NCI-H460 (cell line): ENCODE measurements at regions not wholly inside any gene's neighbourhood (a gene's known extent, or its start where the extent isn't known, plus 50 kb on each side); places are given as distances from the start of the nearest gene placed in this dataset.

Experiments
- DNase-seq: peaks from one replicate; pipeline ENCODE4 v3.0.0-alpha.2; 2016; ENCODE audit warnings: low read depth; ENCODE audit errors: extremely low read depth

DNA sequence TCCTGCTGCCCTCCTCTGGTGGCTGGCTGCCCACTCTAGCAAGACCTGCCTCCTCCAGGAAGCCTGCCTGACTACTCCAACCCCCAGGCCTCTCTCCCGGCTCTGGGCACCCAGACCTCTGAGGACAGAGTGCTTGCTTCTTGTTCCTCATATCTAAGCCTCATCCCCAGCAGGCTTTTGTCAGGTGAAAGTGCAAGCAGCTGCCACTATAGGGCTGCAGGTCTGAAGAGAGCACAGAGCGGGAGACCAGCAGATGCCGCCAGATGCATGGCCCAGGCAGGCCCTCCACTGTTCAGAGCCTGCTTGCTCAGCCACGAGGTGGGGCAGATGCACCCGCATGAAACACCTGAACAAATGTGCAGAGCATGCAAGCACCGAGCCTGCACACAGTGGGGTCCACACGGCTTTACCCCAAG lies 73.0 kb downstream of the SERPINA3 start:
- DNase-seq: no peak

DNA sequence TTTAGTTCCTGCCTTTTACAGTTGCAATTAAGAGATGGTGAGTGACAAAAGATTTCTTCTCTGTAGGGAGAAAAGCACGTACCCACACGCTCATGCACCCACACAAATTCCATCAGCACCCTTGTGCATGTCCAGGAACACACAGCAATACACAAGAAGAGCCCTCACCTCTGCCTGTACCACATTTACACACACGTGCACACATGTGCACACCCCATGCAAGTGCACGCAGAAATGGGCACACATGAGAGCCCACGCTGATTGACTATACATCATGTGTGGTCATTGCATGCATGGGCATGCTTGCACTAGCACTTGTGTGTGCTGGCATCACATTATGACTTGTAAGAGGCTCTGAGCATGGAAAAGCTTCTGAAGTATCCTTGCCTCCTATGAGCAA lies 70.5 kb downstream of the SERPINA3 start:
- no peak for DNase-seq

DNA sequence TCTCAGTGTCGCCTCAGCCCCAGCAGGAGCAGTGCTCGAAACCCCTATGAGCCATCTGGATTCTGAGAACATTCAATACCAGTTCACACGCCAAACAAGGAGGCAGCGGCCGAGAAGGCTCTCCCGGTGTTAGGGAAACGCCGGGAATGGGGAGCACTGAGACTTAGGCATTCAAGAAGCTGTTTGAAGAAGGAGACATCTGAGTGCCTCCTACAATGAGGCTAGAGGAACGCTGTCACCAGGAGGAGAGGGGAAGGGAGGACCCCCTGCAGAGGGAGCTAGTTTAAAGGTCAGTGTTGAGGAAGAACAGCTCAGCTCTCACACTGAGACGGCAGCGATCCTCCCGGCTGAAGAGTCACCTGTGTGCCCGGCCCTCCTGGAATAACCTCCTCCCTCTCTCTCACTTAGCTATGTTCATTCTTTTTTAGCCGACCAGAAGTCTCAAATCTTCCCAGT lies 69.9 kb downstream of the SERPINA3 start:
- DNase-seq: no peak

DNA sequence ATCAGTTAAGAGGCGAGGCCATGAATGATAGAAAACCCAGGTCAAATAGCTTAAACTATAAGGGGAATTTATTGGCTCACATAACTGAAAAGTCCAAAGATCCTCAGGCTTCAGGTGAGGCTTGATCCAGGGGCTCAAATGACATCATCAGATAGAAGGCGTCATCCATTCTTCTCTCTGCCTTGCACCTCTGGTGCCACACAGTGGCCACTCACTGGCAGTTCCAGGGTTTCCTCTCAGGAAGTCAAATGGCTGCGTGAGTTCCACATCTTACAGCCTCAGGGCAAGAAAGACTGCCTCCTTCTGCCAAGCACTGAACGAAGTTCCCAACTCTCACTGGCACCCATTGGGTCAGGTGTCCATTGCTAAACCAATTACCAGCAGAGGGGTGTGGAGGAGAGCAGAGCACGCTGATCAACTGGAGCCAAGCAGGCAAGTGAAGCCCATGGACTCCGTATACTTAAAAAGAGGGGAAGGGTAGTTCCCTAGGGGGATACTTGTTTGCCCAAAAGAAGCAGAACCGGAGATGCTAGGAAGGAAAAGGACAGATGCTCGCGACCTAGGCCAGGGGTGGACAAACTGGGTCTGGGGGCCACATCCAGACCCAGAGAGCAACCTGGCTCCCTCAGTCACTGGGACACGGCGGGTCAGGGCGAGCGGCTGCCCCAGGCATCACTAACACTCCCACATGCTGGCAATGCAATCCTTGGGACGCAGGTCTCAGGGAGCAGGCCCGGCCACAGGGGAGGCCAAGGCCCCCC lies 69.3 kb downstream of the SERPINA3 start:
- DNase-seq: peak; percentile 38

DNA sequence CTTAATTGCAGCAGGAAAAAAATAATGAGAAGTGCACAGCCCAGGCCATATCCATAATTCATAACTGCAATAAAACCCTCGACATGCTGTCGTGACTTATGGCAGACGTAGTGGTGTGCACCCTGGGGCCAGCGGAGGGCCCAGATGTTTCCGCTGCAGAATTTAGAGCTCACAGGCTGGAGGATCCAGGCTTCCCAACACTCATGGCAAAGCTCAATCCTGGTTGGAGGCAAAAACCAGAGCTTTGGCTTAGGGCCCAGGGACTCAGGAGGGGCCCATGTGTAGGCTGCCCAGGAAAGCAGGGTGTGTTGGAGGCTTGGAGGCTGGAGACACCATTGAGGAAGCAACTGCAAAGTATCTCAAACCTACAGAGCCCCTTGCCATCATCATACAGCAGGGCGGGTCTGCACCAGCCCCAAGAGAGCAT lies 68.7 kb downstream of the SERPINA3 start:
- DNase-seq: no peak

DNA sequence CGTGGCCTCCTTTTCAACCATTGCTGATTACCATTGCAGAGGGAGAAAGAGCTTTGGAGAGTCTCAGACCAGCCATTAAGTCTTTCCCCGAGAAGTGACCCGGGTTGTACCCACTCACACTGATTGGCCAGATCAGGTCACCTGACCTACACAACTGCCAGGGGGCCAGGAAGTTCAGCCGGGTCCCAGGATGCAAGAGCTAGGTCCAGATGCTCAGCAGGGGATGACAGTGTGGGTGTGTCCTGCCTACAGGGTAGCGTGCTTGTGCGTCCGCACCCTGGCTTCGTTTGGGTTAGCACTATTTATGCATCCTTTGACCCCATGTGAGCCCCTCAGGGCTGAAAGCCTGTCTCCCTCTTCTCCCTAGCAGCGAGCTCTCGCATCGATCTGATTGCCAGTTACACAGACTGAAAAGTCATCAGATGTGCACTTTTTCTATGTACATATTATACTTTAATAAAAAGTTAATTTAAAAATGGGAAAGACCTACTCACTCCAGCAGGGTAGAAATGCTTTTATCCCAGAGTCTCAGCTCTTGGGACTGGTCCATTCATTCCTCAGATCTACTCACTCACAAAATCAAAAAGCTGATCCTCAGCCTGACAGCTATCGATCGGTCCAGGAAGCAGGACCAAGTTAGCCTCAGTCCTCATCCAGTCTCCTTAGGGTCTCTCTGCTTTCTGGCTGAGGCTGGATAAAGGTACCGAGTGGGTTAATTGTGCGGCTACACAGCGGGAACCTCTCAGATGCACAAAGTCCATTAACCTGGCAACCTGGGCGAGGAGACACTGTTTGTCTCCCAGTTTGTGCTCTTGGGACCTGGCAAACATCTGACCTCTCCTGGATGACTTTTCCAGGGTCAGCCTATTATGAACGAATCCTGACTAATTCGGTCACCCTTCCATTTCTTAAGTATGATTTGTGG lies 68.0 kb downstream of the SERPINA3 start:
- DNase-seq: no peak

DNA sequence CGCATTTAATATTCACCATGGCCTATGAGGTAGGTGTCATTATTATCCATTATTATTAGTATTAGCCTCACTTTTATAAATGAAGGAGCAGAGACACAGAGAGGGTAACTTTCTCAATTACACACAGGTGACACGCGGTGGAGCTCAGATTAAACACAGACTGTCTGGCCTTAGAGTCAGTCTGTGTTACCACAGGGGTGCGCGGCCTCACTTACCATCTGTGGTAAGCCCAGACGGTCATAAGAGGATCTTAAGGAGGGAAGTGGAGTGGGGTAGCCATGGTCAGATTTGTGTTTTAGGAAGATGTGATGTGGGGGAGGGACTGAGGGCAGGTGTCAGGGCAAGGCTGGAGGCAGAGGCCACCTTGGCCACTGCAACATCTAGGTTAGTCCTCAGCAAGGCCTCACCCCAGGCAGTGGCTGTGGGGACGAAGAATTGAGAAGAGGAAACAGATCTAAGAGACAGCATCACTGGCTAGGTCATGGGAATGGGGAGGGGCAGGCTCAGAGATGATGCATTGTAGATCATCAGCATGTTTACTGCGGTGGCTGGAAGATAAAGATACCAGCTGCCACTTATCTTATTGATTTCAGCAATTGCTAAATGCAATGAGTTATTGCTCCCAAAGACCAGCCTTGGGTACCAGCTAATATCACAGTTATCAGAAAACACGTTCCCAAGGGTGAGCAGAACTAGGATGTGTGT lies 67.1 kb downstream of the SERPINA3 start:
- no peak for DNase-seq

DNA sequence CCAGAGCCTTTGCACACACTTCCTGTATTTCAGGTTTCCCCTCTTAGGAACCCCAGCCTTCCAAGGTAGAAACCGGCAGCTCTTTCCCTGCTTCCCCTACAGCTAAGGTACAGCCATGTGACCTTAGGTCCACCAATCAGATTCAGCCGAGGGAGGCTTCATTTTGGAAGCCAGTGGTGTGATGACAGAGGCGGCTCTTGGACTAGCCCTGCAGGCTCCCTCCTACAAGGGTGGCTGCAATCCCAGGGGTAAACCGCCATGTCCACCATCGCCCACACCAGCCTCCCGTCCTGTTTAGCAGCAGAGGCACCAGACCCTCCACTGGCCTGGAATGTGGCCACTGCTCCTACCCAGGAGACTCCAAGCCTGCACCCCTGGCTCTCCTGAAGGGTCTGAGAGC lies 65.6 kb downstream of the SERPINA3 start:
- DNase-seq: no peak

DNA sequence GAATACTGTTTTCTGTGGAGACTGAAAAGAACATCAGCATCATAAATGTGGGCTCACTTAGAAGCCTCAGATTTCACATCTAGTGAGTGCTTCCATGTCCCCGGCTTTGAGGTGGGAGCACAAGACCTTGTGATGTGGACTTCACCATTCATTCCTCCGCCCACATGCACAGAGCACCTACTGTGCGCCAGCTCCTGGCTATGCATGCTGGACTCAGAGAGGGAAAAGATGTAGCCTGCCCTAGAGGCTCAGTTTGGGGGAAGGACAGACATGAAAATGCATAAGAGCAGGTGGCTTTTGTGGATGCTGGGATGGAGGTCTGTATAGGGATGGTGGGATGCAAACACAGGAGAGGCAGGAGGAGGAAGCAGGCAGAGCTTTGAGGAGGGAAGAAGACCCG lies 65.0 kb downstream of the SERPINA3 start:
- DNase-seq: no peak

DNA sequence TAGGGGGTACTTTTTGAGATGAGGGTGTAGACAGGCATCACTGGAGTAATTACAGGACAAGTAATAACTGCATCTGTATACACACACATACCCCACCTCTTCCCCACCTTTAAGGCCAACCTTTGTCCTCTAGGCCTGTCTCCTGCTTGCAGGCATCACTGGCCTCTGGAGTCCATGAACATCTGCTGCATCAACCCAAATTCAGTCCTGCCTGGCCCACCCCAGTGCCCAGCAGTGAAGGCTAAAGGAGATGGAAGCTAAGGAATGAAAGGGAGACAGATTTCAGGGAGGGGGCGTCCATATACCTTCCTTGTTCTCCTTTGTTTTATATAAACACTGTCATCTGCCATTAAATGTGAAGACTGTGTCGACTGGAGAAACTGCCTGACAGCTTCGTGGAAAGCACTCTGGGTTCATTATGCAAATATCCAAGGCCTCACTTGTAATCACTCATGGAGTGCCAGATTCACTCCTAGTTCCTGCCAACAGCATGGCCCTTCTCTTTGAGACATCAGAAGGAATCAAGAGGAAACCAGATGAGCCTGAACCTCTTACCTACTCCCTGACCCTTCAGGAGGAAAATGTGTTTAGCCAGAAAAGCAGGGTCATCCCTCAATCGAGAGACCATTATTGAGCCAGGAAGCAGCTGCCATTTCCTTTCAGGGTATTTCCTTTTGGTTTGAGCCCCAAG lies 64.4 kb downstream of the SERPINA3 start:
- no peak for DNase-seq

DNA sequence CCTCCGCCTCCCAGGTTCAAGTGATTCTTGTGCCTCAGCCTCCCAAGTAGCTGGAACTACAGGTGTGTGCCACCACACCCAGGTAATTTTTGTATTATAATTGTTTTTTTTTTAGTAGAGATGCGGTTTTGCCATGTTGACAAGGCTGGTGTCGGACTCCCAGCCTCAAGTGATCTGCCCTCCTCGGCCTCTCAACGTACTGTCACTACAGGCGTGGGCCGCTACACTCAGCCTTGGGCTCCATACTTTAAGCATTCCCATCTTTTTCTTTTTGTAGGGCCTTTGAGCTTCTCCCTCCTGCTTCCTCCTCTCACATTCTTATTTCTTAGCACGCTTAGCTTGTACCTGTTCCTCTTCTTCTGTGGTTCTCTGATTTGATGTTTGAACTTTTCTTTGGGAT lies 62.8 kb downstream of the SERPINA3 start:
- no peak for DNase-seq

DNA sequence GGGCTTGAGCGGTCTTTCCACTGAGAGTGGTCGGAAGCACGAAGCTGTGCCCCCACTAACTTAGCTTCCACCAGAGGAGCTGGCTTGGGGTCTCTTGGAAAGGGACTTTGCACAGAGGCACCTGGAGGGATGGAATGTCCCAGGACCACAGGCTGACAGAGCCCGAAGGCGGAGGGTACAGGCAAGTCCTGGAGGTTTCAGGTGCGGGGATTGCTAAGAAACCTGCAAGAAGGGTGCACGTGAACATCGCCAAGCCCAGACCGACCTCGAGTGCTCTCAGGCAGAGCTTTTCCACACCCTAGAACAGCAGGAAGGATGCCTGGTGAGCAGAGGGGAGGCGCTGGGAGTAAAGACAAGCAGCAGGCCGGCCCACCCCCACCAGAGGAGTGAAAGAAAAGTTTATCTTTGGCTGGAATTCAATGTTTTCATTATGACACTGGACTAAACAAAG lies 61.6 kb downstream of the SERPINA3 start:
- no peak for DNase-seq
